Suprapubic skin (tissue), 4 donors: ENCODE measurements at regions not wholly inside any gene's neighbourhood (a gene's known extent, or its start where the extent isn't known, plus 50 kb on each side); places are given as distances from the start of the nearest gene placed in this dataset.

Experiments
- POLR2A ChIP-seq, 2 donors: fragments of 450-650 bp; IDR thresholded peaks; one replicate each; pipeline ENCODE4 v1.6.1; 2017; ENCODE audit warnings: antibody characterized with exemption in 2 of 2, mild to moderate bottlenecking in 2 of 2, moderate library complexity in 2 of 2
- POLR2AphosphoS5 ChIP-seq, 3 donors: sonication (generic); formaldehyde crosslinking; IDR thresholded peaks; one replicate each; pipeline ENCODE4 v1.6.1; 2017; ENCODE audit warnings: antibody characterized with exemption in 3 of 3
- TF ChIP-seq, protein P1 (sequence below), 2 donors: fragments of 200-600 bp in 1 of 2; fragments of 450-650 bp in 1 of 2; sonication (generic) in 1 of 2; IDR thresholded peaks; one replicate each; pipeline ENCODE4 v1.5.1; 2016 to 2019; ENCODE audit warnings: antibody characterized with exemption in 2 of 2, mild to moderate bottlenecking in 1 of 2, moderate library complexity in 1 of 2

DNA sequence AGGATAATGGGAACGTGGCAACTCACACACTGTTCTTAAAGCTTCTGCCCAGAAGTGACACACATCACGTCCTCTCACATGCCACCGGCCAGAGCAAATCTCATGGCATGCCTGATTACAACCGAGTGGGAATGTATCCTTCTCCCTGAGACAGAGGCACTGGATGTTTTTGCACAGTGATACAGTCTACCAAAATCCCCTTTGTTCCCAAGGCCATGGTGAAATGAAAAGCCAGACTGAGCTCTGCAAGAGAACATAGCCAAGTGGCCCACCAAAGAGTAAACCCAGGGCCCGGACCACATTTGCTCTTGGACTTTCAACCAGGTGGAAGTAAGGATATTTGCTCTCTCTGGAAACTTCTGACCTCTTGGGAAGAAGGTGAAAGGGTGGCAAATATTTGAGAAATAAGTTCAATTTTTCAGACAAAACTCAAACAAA lies 186.2 kb upstream of the STT3B start:
- no peak for TF ChIP-seq POLR2AphosphoS5 (IDR thresholded peaks at IDR 0.05)
- TF ChIP-seq POLR2A (IDR thresholded peaks at IDR 0.05): no peak
- TF ChIP-seq, protein P1, sequence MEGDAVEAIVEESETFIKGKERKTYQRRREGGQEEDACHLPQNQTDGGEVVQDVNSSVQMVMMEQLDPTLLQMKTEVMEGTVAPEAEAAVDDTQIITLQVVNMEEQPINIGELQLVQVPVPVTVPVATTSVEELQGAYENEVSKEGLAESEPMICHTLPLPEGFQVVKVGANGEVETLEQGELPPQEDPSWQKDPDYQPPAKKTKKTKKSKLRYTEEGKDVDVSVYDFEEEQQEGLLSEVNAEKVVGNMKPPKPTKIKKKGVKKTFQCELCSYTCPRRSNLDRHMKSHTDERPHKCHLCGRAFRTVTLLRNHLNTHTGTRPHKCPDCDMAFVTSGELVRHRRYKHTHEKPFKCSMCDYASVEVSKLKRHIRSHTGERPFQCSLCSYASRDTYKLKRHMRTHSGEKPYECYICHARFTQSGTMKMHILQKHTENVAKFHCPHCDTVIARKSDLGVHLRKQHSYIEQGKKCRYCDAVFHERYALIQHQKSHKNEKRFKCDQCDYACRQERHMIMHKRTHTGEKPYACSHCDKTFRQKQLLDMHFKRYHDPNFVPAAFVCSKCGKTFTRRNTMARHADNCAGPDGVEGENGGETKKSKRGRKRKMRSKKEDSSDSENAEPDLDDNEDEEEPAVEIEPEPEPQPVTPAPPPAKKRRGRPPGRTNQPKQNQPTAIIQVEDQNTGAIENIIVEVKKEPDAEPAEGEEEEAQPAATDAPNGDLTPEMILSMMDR (IDR thresholded peaks at IDR 0.05): no peak
